OCI-LY3 (cell line): ENCODE measurements at regions not wholly inside any gene's neighbourhood (a gene's known extent, or its start where the extent isn't known, plus 50 kb on each side); places are given as distances from the start of the nearest gene placed in this dataset.

Experiments used
- EZH2phosphoT487 ChIP-seq: fragments of 200-600 bp; shearing (Covaris generic); IDR thresholded peaks from 2 replicates; pipeline ENCODE4 v1.6.1; 2018; ENCODE audit warnings: antibody characterized with exemption, mixed run types, low read depth
- TF ChIP-seq, protein P1 (sequence below): fragments of 200-600, 300-600 bp; sonication (generic); IDR thresholded peaks from 2 replicates; pipeline ENCODE4 v1.5.1; 2014; ENCODE audit warnings: antibody characterized with exemption, low read length, low read depth

DNA sequence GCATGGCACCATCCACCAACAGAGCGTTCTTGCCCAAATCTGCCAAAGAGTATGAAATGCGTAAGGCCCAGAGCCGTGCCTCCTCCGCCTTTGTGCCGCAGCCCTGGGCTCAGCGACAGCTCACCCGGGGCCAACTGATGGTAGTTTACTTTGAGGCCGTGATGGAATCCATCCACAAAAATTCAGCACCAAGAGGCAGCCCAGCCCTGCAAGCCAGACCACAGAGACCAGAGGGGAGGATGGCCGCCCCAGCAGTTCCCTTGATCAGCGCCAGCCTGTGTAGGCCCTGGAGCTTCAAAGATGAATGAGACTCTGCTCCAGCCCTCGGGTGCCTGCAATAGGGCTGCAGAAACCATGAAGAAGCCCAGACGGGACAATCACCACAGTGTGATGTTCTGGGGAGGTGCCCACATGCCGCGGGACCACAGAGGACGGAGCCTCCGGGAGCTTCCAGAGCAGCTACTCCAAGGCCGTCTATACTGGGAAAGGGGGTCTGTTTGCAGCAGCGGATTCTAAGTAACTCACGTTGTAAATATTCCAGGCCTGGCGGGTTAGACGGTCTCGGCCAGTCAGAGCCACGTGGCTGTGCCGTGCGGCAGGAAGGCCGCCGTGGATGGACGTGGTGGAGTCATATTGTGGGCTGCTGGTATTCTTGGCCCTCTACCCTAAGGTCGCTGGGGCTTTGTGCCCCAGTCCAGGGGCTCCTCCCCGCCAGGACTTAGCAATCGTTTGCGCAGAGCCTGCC is 80.3 kb downstream of the RBFOX3 start:
- TF ChIP-seq, protein P1, sequence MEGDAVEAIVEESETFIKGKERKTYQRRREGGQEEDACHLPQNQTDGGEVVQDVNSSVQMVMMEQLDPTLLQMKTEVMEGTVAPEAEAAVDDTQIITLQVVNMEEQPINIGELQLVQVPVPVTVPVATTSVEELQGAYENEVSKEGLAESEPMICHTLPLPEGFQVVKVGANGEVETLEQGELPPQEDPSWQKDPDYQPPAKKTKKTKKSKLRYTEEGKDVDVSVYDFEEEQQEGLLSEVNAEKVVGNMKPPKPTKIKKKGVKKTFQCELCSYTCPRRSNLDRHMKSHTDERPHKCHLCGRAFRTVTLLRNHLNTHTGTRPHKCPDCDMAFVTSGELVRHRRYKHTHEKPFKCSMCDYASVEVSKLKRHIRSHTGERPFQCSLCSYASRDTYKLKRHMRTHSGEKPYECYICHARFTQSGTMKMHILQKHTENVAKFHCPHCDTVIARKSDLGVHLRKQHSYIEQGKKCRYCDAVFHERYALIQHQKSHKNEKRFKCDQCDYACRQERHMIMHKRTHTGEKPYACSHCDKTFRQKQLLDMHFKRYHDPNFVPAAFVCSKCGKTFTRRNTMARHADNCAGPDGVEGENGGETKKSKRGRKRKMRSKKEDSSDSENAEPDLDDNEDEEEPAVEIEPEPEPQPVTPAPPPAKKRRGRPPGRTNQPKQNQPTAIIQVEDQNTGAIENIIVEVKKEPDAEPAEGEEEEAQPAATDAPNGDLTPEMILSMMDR, result no peak
- no peak for TF ChIP-seq EZH2phosphoT487
